TTC549 (cell line): ENCODE measurements at regions not wholly inside any gene's neighbourhood (a gene's known extent, or its start where the extent isn't known, plus 50 kb on each side); places are given as distances from the start of the nearest gene placed in this dataset.
"Not testable (repeated sequence)": the region's sequence is repeated elsewhere in the genome, so short reads cannot be mapped to it uniquely, and the experiment has no call there.

Source experiments
- FAIRE-seq: peaks from 2 replicates; lab custom pipeline; 2012; peaks lifted over from hg19 to GRCh38; lab: Jason Lieb, UNC

- no peak for FAIRE-seq
These were observed 91.8 kb upstream of the CNKSR3 start for GRCh38 chr6:154602296-154602695.

GRCh38 chr6:154602708-154603107 lies 92.2 kb upstream of the CNKSR3 start:
- FAIRE-seq, result no peak

- no peak for FAIRE-seq
These were observed 93.6 kb upstream of the CNKSR3 start for GRCh38 chr6:154604119-154604518.

- FAIRE-seq, result no peak
These were observed 94.8 kb upstream of the CNKSR3 start for GRCh38 chr6:154605178-154605881.

- no peak for FAIRE-seq
These were observed 95.4 kb upstream of the CNKSR3 start for GRCh38 chr6:154605882-154606370.

GRCh38 chr6:154606457-154606856 lies 96.0 kb upstream of the CNKSR3 start:
- no peak for FAIRE-seq

GRCh38 chr6:154606860-154607259 lies 96.4 kb upstream of the CNKSR3 start:
- FAIRE-seq, result no peak

GRCh38 chr6:154611241-154611640 lies 100.8 kb upstream of the CNKSR3 start:
- FAIRE-seq, result no peak

GRCh38 chr6:154611847-154612246 lies 101.4 kb upstream of the CNKSR3 start:
- no peak for FAIRE-seq

GRCh38 chr6:154613137-154613676 lies 102.7 kb upstream of the CNKSR3 start:
- FAIRE-seq, result no peak

- no peak for FAIRE-seq
These were observed 103.6 kb upstream of the CNKSR3 start for GRCh38 chr6:154614101-154614500.

GRCh38 chr6:154614641-154615040 lies 104.2 kb upstream of the CNKSR3 start:
- FAIRE-seq, result no peak

GRCh38 chr6:154615483-154616025 lies 105.1 kb upstream of the CNKSR3 start:
- no peak for FAIRE-seq

- no peak for FAIRE-seq
These were observed 106.7 kb upstream of the CNKSR3 start for GRCh38 chr6:154617175-154617574.

GRCh38 chr6:154619146-154619545 lies 108.7 kb upstream of the CNKSR3 start:
- no peak for FAIRE-seq

GRCh38 chr6:154621686-154622085 lies 111.2 kb upstream of the CNKSR3 start:
- FAIRE-seq, result no peak

GRCh38 chr6:154622618-154623336 lies 110.4 kb upstream of the SCAF8 start:
- FAIRE-seq, result no peak

GRCh38 chr6:154623391-154623790 lies 109.8 kb upstream of the SCAF8 start:
- FAIRE-seq, result no peak

- no peak for FAIRE-seq
These were observed 109.1 kb upstream of the SCAF8 start for GRCh38 chr6:154624038-154624599.

GRCh38 chr6:154624727-154625126 lies 108.5 kb upstream of the SCAF8 start:
- not testable (repeated sequence) for FAIRE-seq

GRCh38 chr6:154625721-154626120 lies 107.5 kb upstream of the SCAF8 start:
- no peak for FAIRE-seq

GRCh38 chr6:154629127-154629526 lies 104.1 kb upstream of the SCAF8 start:
- no peak for FAIRE-seq

GRCh38 chr6:154632119-154632518 lies 101.1 kb upstream of the SCAF8 start:
- no peak for FAIRE-seq
